Upper lobe of left lung (tissue), 4 donors: ENCODE measurements at regions not wholly inside any gene's neighbourhood (a gene's known extent, or its start where the extent isn't known, plus 50 kb on each side); places are given as distances from the start of the nearest gene placed in this dataset.

Experiments used
- POLR2AphosphoS5 ChIP-seq, 2 donors: sonication (generic); formaldehyde crosslinking; IDR thresholded peaks; one replicate each; pipeline ENCODE4 v1.5.1; 2017; ENCODE audit warnings: antibody characterized with exemption in 2 of 2
- TF ChIP-seq, protein P1 (sequence below), 6 experiments: fragments of 450-650 bp in 4 of 6; fragments of 200-600 bp in 2 of 6; sonication (generic) in 2 of 6; IDR thresholded peaks; one replicate each; pipeline ENCODE4 v1.5.1; 2016 to 2019; ENCODE audit warnings: antibody characterized with exemption in 6 of 6

- TF ChIP-seq, protein P1, sequence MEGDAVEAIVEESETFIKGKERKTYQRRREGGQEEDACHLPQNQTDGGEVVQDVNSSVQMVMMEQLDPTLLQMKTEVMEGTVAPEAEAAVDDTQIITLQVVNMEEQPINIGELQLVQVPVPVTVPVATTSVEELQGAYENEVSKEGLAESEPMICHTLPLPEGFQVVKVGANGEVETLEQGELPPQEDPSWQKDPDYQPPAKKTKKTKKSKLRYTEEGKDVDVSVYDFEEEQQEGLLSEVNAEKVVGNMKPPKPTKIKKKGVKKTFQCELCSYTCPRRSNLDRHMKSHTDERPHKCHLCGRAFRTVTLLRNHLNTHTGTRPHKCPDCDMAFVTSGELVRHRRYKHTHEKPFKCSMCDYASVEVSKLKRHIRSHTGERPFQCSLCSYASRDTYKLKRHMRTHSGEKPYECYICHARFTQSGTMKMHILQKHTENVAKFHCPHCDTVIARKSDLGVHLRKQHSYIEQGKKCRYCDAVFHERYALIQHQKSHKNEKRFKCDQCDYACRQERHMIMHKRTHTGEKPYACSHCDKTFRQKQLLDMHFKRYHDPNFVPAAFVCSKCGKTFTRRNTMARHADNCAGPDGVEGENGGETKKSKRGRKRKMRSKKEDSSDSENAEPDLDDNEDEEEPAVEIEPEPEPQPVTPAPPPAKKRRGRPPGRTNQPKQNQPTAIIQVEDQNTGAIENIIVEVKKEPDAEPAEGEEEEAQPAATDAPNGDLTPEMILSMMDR (IDR thresholded peaks at IDR 0.05) = no peak
- no peak for TF ChIP-seq POLR2AphosphoS5 (IDR thresholded peaks at IDR 0.05)
Observed at GRCh38 chr6:139533171-139533570, 158.7 kb upstream of the CITED2 start.
